GM18909 (cell line): ENCODE measurements at regions not wholly inside any gene's neighbourhood (a gene's known extent, or its start where the extent isn't known, plus 50 kb on each side); places are given as distances from the start of the nearest gene placed in this dataset.
A peak's percentile ranks its signal among the peaks of the same experiment; 100 is the strongest.

ENCODE experiments used
- ATAC-seq: cut with Tn5 transposase; IDR thresholded peaks from one replicate; pipeline ENCODE4 v1.9.1; 2021; ENCODE audit warnings: mild to moderate bottlenecking; ENCODE audit not compliant: unreplicated experiment, poor library complexity

DNA sequence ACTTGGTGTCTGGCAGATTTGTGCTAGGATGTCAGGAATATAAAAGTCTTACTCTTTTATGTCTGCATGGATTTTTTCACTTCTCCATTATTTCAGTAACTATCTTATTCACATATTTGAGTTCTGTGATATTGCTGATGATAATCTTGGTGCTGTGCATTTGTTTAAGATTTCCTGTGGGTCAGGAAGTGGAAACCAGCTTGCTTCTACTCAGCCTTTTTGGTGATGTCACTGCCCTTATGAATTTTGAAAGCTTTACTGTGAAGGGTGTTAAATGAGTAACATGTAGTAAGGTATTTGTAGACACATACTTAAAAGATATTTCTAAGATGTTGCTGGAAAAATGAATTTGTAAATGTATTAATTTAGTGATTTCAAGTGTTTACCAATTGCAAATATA, 69.5 kb upstream of the VOPP1 start:
- ATAC-seq: peak; percentile 89

GRCh38 chr7:55641273-55641691, 69.0 kb upstream of the VOPP1 start:
- peak; percentile 86 for ATAC-seq

- no peak for ATAC-seq
Measured at GRCh38 chr7:55639640-55640039, 67.3 kb upstream of the VOPP1 start.

- ATAC-seq: no peak
Measured at GRCh38 chr7:55629051-55629677, 56.9 kb upstream of the VOPP1 start.

DNA sequence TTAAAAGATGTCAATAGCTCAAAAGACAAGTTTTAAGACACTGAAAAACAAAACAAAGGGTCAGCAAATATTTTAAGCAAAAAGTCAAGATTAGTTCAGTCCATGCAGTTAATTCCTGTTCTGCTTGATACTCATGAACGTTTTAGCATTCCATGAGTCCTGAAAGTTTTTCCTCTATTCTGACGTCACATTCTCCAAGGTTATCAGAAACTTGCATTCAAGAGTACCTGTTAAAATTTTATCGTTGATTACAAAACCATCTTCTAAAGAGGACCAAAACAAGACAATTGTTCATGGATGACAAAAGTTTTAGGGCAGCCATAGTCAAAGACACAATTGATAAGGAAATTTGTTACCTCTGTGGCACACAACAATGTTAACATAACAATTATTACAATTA, 52.5 kb upstream of the VOPP1 start:
- no peak for ATAC-seq

- ATAC-seq: no peak
Measured at GRCh38 chr7:55623617-55624016, 51.3 kb upstream of the VOPP1 start.

GRCh38 chr7:55622241-55622640, 49.9 kb upstream of the VOPP1 start:
- no peak for ATAC-seq
